Glutamatergic neuron (in vitro differentiated cells): ENCODE measurements at regions not wholly inside any gene's neighbourhood (a gene's known extent, or its start where the extent isn't known, plus 50 kb on each side); places are given as distances from the start of the nearest gene placed in this dataset.

Experiments
- DNase-seq: peaks from one replicate; pipeline ENCODE4 v3.0.0; 2022
- H3K27ac Mint-ChIP-seq: one replicate; pipeline ENCODE4 v1.8.0; 2020; ENCODE audit warnings: mild to moderate bottlenecking, mixed read lengths, inconsistent platforms; ENCODE audit not compliant: unreplicated experiment
- H3K27me3 Mint-ChIP-seq: one replicate; pipeline ENCODE4 v1.8.0; 2020; ENCODE audit warnings: mild to moderate bottlenecking, moderate library complexity, mixed read lengths, inconsistent platforms; ENCODE audit not compliant: unreplicated experiment
- H3K36me3 Mint-ChIP-seq: one replicate; pipeline ENCODE4 v1.8.0; 2020; ENCODE audit warnings: mild to moderate bottlenecking, mixed read lengths, inconsistent platforms; ENCODE audit not compliant: unreplicated experiment
- H3K4me1 Mint-ChIP-seq: one replicate; pipeline ENCODE4 v1.8.0; 2020; ENCODE audit warnings: mild to moderate bottlenecking, low read depth, mixed read lengths, inconsistent platforms; ENCODE audit not compliant: unreplicated experiment
- H3K4me3 Mint-ChIP-seq: one replicate; pipeline ENCODE4 v1.8.0; 2020; ENCODE audit warnings: mild to moderate bottlenecking, mixed read lengths, inconsistent platforms; ENCODE audit not compliant: unreplicated experiment
- H3K9me3 Mint-ChIP-seq: one replicate; pipeline ENCODE4 v1.8.0; 2020; ENCODE audit warnings: mild to moderate bottlenecking, moderate library complexity, mixed read lengths, inconsistent platforms; ENCODE audit not compliant: unreplicated experiment
- TF ChIP-seq, protein P1 (sequence below): fragments of 200-600 bp; sonication (generic); IDR thresholded peaks from one replicate; pipeline ENCODE4 v1.5.0; 2021; ENCODE audit not compliant: partially characterized antibody, unreplicated experiment

GRCh38 chr5:174453690-174454089 lies 270.7 kb upstream of the MSX2 start:
- Mint-ChIP-seq H3K27ac (no peak overlapping the region), H3K4me3 (no peak overlapping the region), H3K36me3 (peaks cover 4% of the 10 kb centered on the region), H3K27me3 (peaks cover 2% of the 10 kb centered on the region), H3K4me1 (peaks cover 7% of the 10 kb centered on the region), H3K9me3 (peaks cover 2% of the 10 kb centered on the region)
- DNase-seq: no peak
- TF ChIP-seq, protein P1, sequence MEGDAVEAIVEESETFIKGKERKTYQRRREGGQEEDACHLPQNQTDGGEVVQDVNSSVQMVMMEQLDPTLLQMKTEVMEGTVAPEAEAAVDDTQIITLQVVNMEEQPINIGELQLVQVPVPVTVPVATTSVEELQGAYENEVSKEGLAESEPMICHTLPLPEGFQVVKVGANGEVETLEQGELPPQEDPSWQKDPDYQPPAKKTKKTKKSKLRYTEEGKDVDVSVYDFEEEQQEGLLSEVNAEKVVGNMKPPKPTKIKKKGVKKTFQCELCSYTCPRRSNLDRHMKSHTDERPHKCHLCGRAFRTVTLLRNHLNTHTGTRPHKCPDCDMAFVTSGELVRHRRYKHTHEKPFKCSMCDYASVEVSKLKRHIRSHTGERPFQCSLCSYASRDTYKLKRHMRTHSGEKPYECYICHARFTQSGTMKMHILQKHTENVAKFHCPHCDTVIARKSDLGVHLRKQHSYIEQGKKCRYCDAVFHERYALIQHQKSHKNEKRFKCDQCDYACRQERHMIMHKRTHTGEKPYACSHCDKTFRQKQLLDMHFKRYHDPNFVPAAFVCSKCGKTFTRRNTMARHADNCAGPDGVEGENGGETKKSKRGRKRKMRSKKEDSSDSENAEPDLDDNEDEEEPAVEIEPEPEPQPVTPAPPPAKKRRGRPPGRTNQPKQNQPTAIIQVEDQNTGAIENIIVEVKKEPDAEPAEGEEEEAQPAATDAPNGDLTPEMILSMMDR: no peak

GRCh38 chr5:174454464-174454863 lies 269.9 kb upstream of the MSX2 start:
- DNase-seq: no peak
- Mint-ChIP-seq H3K4me3 (no peak overlapping the region), H3K36me3 (peaks cover 4% of the 10 kb centered on the region), H3K27me3 (peaks cover 2% of the 10 kb centered on the region), H3K27ac (no peak overlapping the region), H3K9me3 (peaks cover 2% of the 10 kb centered on the region), H3K4me1 (peaks cover 7% of the 10 kb centered on the region)
- TF ChIP-seq, protein P1: no peak

DNA sequence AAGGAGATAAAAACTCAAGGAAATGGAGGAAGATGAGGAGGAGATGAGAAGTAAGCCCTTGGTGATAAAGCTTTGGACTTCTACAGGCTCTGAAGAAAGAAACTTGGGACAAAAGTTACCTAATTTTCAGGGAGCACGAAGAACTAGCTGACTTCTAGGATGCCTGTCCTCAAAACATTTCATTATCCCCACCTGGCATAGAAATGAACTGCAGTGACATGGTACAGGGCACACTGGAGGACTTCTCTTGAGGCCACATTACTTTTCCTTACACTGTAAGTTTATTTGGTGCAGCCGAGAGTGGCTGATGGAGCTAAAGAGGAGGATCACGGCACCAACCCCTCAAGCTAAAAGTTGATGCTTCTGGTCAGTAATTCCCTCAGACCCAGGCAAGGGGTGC lies 269.5 kb upstream of the MSX2 start:
- peaks cover 2% of the 10 kb centered on the region for H3K9me3 Mint-ChIP-seq
- H3K36me3 Mint-ChIP-seq: peaks cover 4% of the 10 kb centered on the region
- H3K27ac Mint-ChIP-seq: no peak overlapping the region
- H3K27me3 Mint-ChIP-seq: peaks cover 2% of the 10 kb centered on the region
- H3K4me3 Mint-ChIP-seq: no peak overlapping the region
- DNase-seq: no peak
- H3K4me1 Mint-ChIP-seq: peaks cover 7% of the 10 kb centered on the region
- TF ChIP-seq, protein P1: no peak

GRCh38 chr5:174455301-174455700 lies 269.1 kb upstream of the MSX2 start:
- no peak overlapping the region for H3K4me3 Mint-ChIP-seq
- peaks cover 2% of the 10 kb centered on the region for H3K9me3 Mint-ChIP-seq
- H3K4me1 Mint-ChIP-seq: peaks cover 9% of the 10 kb centered on the region
- TF ChIP-seq, protein P1: no peak
- peaks cover 2% of the 10 kb centered on the region for H3K27me3 Mint-ChIP-seq
- no peak overlapping the region for H3K27ac Mint-ChIP-seq
- DNase-seq: no peak
- peaks cover 4% of the 10 kb centered on the region for H3K36me3 Mint-ChIP-seq

GRCh38 chr5:174457141-174457678 lies 267.2 kb upstream of the MSX2 start:
- Mint-ChIP-seq H3K4me3 (no peak overlapping the region), H3K27me3 (peaks cover 4% of the 10 kb centered on the region), H3K36me3 (peaks cover 4% of the 10 kb centered on the region), H3K27ac (peak overlapping the region; percentile 63), H3K9me3 (peaks cover 2% of the 10 kb centered on the region), H3K4me1 (peaks cover 20% of the 10 kb centered on the region)
- DNase-seq: peak; percentile 54
- TF ChIP-seq, protein P1: no peak
